ENCODE measurements at regions not wholly inside any gene's neighbourhood (a gene's known extent, or its start where the extent isn't known, plus 50 kb on each side); places are given as distances from the start of the nearest gene placed in this dataset.

DNA sequence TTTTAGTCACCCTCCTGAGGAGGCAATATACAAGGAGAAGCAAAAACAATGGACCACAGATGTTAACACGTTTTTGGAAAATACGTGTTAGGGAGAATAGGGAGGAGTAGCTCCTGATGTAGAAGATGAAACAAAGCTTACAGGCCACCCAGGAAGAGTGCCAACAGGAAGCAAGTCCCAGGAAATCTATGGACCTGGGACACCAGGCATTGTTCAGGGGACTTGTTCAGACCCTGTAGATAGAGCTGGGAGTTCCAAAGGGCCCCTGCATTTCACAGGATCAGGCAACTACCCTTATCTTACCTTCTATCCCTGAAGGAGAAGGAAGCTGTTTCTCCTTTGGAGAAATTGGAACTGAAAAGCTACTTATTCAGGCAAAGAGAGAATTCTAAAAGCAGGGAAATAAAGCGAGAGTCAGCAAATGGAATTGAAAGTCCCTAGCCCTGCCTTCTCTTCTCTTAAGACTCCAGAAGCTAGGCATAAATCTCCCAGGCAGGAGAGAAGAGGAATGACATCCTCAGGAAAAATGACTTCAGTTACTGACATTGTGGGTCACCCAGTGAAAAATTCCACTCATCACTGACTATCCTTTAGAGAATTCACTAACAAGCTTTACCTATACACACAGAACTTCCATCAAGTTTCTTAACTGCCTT is 77.7 kb upstream of the FAM3C start:
- intact Hi-C loops (cut with micrococcal nuclease) = no loop called here

DNA sequence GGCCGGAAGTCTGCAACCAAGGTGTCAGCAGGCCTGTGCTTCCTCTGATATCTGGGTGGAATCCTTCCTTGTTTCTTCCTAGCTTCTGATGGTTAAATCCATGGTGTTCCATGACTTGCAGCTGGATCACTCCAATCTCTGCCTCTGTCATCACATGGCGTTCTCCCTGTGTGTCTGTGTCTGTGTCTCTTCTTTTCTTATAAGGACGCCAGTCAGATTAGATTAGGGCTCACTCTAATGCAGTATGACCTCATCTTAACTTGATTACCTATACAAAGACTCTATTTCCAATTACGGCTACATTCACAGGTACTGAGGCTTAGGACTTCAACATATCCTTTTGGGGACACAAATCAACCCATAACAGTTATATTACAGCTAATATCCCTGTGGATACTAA is 70.3 kb upstream of the FAM3C start:
- intact Hi-C loops (cut with micrococcal nuclease) = no loop called here

DNA sequence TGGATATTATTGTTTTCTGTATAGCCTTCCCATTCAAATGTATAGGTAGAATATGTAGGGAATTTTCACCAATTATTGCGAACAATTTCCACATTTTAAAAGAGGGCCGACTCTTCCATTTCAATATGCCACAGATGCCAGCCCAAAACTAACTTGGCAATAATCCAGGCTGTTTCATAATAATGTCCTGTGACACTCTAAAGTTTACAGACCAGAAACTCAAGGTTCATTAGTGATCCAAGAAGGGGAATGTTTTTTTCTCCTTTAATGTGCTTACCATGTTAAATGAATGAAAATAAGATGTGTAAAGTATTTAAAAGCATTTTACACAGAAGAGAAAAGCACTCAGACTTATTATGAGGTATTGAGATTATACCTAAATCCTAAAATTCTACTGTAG is 63.0 kb upstream of the FAM3C start:
- intact Hi-C loops (cut with micrococcal nuclease) = no loop called here

DNA sequence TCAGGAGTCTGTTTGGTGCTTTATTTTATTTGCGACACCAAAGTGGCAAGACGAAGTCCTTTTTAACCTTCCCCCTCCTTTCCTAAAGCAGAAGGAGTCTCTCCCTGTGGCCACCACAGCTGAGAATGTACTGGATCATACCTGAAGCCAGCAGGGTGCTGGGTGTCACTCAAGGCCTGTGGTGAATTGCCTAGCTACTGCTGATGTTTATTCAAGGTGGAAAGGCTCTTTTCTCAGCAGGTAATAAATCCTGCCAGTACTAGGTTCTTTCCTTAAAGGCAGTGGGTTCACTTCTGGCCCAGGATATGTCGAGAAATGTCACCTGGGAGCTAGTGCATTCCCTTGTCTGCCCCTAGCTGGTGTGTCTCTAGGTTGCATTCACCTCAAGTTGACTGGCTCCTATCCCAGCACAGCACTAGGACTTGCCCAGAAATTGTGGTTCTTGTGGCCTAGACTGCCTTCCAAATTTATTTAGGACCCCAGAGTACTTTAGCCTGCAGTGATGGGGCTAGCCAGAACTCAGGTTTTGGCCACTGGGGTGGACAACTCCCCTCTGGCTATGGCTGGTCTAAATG is 60.8 kb upstream of the FAM3C start:
- intact Hi-C loops (cut with micrococcal nuclease) = no loop called here

DNA sequence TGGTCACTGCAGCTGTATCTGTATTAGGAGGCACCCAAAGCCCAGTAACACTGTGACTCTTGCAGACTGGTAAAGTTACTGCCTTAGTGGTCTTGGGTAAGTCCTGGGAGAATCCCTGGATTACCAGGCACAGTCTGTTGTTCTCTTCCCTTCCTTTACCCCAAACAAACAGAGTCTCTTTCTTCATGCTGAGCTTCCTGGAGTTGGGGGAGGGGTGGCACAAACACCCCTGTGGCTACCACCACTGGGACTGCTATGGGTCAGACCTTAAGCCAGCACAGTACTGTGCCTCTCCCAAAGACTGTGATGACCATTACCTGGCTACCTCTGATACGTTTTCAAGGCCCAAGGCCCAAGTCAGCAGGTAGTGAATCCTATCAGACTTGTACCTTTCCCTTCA is 59.9 kb upstream of the FAM3C start:
- intact Hi-C loops (cut with micrococcal nuclease) = no loop called here

DNA sequence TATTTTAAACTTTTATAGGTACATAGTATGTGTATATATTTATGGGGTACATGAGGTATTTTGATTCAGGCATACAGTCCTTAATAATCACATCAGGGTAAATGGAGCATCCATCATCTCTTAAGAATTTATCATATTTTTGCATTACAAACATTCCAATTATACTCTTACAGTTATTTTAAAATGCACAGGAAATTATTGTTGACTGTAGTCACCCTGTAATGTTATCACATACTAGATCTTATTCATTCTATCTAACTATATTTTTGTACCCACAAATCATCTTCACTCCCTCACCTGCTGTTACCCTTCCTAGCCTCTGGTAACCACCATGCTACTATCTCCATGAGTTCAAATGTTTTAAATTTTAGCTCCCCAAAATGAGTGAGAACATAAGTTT is 56.3 kb upstream of the FAM3C start:
- intact Hi-C loops (cut with micrococcal nuclease) = no loop called here

DNA sequence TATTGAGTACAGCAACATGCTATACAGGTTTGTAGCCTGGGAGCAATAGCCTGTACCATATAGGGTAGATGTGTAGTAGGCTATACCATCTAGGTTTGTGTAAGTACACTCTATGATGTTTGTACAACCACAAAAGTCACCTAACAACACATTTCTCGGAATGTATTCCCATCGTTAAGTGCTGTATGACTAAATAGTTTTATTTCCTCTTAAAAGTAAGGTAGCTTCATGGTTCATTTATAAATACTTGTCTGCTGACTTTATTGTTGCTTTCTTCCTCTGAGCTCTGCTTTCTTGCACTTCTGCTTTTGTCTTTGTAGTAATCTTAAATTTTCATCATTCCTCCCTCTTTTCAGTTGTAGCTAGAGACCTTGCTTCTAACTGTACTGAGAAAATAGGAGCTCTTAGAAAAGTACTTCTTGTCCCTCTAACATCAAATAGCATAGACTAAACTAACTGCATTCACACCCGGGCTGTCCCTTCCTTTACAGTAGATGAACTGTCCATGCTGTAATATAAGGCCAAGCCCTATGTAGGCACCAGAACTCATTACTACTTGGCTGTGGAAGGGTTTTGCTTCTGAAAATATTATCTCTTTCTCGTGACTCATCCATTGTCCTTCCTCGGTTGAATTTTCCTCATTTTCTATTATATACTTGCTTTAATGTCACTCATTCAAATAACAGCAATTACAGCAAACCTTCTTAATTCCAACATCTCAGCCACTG is 55.4 kb upstream of the FAM3C start:
- intact Hi-C loops (cut with micrococcal nuclease) = no loop called here

DNA sequence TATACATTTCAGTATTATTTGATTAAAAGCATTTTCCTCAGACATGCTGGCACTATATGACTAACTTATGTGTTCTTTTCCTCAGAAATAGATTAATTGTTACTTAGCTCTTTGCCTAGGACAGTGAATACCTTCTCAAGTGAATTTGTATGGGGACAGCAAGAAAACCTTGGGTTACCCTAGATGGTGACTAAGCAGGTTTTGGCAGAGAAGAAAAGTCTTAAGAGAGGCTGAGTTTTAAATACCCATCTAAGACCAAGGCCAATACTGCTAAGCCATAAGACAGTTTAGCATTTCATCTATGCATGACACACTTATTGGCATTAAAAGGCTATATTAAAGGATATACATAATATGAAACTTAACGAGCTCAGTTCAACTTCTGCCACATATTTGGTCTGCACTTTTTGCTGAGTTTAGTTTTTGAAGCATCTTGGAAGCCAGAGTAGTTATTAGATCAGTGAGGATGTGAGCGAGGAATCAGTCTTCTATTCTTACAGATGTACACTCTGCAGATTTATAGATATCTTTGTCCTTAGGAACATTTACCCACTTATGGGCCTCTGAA is 54.6 kb upstream of the FAM3C start:
- intact Hi-C loops (cut with micrococcal nuclease) = no loop called here

DNA sequence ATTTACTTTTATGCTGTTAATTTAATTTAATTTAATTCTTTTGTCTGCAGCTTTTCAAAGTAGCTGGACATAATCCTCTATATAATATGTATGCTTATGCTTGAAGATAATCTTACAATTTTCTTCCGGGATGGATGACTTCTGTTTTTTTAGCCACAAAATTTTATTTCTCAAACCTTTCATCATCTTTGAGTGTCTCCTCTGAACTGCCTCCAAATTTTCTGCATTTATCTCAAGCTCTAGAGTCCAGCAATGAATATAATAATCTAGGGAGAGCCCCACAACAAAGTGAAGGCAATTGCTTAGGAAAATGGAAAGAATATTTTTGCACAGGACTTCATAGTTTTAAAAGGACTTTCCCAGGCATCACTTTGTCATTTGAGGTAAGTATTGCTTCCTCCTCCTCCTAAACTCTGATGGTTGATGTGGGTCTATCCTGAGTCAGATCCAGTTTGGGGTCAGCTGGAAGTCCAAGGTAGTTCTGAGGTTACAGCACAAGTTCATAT is 53.7 kb upstream of the FAM3C start:
- intact Hi-C loops (cut with micrococcal nuclease) = no loop called here

DNA sequence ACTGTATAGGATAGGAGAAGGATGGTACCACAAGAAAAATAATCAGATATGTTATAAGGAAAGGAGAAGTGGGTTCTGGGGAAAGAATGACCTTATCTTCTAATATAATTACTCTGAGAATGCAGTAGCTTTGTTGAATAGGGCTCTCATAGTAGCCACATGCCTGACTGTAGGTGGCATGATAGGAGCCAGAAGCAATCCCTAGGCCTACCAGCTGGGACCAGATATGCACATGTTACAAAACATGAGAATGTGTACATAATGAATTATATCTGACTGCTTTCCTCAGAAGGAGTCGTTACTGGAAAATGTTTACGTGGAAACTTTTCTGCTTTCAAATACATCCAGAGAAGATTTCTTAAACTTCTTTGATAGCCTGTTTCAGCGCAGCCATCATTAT is 53.2 kb upstream of the FAM3C start:
- intact Hi-C loops (cut with micrococcal nuclease) = no loop called here

DNA sequence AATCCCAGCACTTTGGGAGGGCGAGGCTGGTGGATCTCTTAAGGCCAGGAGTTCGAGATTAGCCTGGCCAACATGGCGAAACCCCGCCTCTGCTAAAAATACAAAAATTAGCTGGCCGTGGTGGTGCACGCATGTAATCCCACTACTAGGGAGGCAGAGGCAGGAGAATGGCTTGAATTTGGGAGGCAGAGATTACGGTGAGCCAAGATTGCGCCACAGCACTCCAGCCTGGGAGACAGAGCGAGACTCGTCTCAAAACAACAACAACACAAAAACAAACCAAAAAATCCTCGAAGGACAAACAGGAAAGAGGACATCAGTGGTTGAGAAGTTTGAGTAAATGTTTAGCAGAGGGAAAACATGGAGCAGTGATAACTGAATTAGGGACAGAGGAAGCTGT is 52.3 kb upstream of the FAM3C start:
- intact Hi-C loops (cut with micrococcal nuclease) = no loop called here

DNA sequence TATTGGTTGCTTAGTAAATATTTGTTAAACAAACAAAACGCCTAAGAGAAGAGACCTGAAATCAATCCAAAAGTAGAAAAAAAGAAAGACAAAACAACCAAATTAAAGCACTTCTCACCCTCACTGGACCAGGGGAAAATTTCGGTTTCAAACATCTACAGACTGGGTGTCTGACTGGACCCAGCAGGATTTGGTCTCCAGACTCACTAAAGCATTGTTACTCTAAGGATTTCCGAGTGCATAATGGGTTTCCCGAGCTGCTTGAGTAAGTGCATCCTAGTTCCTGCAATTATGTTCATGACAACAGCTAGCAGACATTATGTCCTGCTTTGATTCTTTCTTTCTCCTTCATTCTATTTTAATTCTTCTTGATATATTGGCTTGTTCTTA is 51.8 kb upstream of the FAM3C start:
- intact Hi-C loops (cut with micrococcal nuclease) = no loop called here

DNA sequence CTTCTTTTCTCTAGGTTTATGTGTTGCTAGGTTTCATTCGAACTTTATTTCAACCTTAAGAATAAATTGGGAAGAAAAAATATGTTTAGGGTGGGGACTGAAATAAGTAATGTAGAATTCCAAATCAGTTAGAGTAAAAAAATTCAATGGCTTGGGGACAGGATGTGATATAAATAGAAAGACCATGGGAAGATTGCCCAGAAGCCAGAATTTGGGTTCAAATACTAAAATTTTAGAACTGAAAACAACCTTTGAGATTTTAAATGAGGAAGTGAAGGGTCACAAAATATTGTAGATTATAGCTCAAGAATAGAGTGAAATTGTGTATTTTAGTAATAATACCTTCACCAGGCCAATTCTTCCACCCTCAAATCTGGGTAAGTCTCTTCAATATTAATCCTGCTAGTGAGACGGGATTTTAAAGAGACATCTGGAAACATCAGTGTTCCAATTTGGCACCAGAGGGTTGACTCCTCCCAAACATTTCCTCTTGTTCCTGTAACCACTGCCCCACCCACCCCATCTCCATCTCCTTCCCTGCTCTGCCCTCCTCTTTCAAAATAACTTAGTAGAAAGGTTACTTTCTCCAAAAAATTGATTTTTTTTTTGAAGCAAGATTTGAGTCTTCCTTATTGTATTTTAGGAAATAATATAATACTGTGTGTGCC is 51.3 kb upstream of the FAM3C start:
- intact Hi-C loops (cut with micrococcal nuclease) = no loop called here

DNA sequence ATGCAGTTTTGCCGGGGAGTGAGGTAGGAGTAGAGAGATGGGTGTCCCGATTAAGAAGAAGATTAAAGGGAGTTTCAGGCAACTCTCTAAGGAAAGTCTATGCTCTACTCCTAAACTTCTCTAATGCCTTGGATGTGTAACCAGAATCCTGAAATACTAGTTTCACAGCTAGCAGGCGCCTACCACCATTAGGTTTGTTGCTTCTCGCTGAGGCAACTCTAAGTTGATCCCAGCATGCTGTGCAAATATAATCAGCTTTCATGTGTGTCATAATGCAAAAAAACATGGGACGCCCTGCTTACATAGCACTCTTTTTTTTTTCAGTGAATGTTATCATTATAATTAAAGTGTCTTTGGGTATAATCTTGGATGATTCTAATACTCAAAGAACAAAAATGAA is 50.4 kb upstream of the FAM3C start:
- intact Hi-C loops (cut with micrococcal nuclease) = no loop called here
